HCT116 (cell line): ENCODE measurements at regions not wholly inside any gene's neighbourhood (a gene's known extent, or its start where the extent isn't known, plus 50 kb on each side); places are given as distances from the start of the nearest gene placed in this dataset.

Experiments
- ATAC-seq: fragments of 200-7000 bp; cut with Tn5 transposase; 2 replicates; pipeline ENCODE4 v1.9.1; 2020; ENCODE audit warnings: mild to moderate bottlenecking, moderate library complexity
- BruUV-seq: library from RNA; stranded (reverse); fragments of 400-500 nt; replicated peaks from 2 replicates; lab custom pipeline; 2021; lab: Mats Ljungman, UMichigan
- CTCF ChIA-PET: fragments of 300-600 bp; sonication (Branson Sonifier 250); formaldehyde crosslinking; loops from one replicate; lab custom pipeline; 2021; ENCODE audit warnings: antibody characterized with exemption; lab: Charles Lee
- POLR2A ChIA-PET: fragments of 300-600, 350-600 bp; sonication (Branson Sonifier 250); formaldehyde crosslinking; loops from one replicate; lab custom pipeline; 2021; ENCODE audit warnings: antibody characterized with exemption; lab: Charles Lee
- RAD21 ChIA-PET, 2 experiments: fragments of 300-600 bp; sonication (Branson Sonifier 250); formaldehyde crosslinking; loops; one replicate each; lab custom pipeline; 2023; ENCODE audit warnings: low total read pairs in 2 of 2; ENCODE audit not compliant: uncharacterized antibody in 2 of 2, unreplicated experiment in 2 of 2, low non-redundant PET in 1 of 2; lab: Charles Lee
- DNase-seq: peaks from one replicate; pipeline ENCODE4 v3.0.0-alpha.2; 2010; ENCODE audit warnings: low read depth, low spot score
- H2AFZ ChIP-seq: fragments of 200-600 bp; shearing (Covaris generic), sonication (generic); 2 replicates; pipeline ENCODE4 v1.6.1; 2017; ENCODE audit warnings: low read depth, mixed run types, mixed read lengths, antibody characterized with exemption, low read length; ENCODE audit not compliant: poor library complexity, severe bottlenecking
- H3K27ac ChIP-seq: 2 replicates; pipeline ENCODE4 v1.5.1; 2012; ENCODE audit warnings: low read depth, low read length
- H3K27me3 ChIP-seq: fragments of 200-600 bp; sonication (generic); 2 replicates; pipeline ENCODE4 v1.6.1; 2016; ENCODE audit warnings: mixed run types, low read length, mixed read lengths; ENCODE audit not compliant: insufficient read depth
- H3K36me3 ChIP-seq, 2 experiments: fragments of 200-500 bp in 1 of 2; fragments of 200-600 bp in 1 of 2; sonication (Bioruptor generic) in 1 of 2; sonication (generic) in 1 of 2; 2 replicates each; pipeline versions ENCODE4 v1.5.1 to v1.6.1; 2014 to 2016; ENCODE audit warnings: low read length in 2 of 2, inconsistent platforms in 1 of 2, mixed read lengths in 1 of 2, mixed run types in 1 of 2; ENCODE audit not compliant: insufficient read depth in 2 of 2, control insufficient read depth in 1 of 2
- H3K4me1 ChIP-seq, 2 experiments: fragments of 200-600 bp in 1 of 2; sonication (generic) in 1 of 2; 2 replicates each; pipeline versions ENCODE4 v1.5.1 to v1.6.1; 2012 to 2017; ENCODE audit warnings: low read length in 2 of 2, inconsistent platforms in 1 of 2, mild to moderate bottlenecking in 1 of 2, mixed read lengths in 1 of 2, mixed run types in 1 of 2, moderate library complexity in 1 of 2; ENCODE audit not compliant: insufficient read depth in 2 of 2, control insufficient read depth in 1 of 2
- H3K4me2 ChIP-seq: fragments of 200-600 bp; sonication (generic); 2 replicates; pipeline ENCODE4 v1.6.1; 2017; ENCODE audit warnings: mixed run types, low read length, mixed read lengths
- H3K4me3 ChIP-seq, 2 experiments: fragments of 200-600 bp in 1 of 2; sonication (generic) in 1 of 2; replicated peaks in 1 of 2; 2 replicates each; pipeline ENCODE4 v1.5.1; 2011 to 2016; ENCODE audit warnings: low read length in 2 of 2, control low read depth in 1 of 2, low read depth in 1 of 2, mild to moderate bottlenecking in 1 of 2, mixed read lengths in 1 of 2, mixed run types in 1 of 2
- H3K79me2 ChIP-seq: fragments of 200-600 bp; sonication (generic); 2 replicates; pipeline ENCODE4 v1.6.1; 2017; ENCODE audit warnings: mild to moderate bottlenecking, mixed run types, low read length, moderate library complexity, mixed read lengths; ENCODE audit not compliant: insufficient read depth
- H3K9ac ChIP-seq: fragments of 200-600 bp; sonication (generic); 2 replicates; pipeline ENCODE4 v1.6.1; 2016; ENCODE audit warnings: low read length, mixed read lengths
- H3K9me2 ChIP-seq: fragments of 200-600 bp; sonication (generic), shearing (Covaris generic); 2 replicates; pipeline ENCODE4 v1.6.1; 2017; ENCODE audit warnings: mixed run types, mild to moderate bottlenecking, moderate library complexity; ENCODE audit not compliant: insufficient read depth
- H3K9me3 ChIP-seq, 2 experiments: fragments of 200-500 bp in 1 of 2; fragments of 200-600 bp in 1 of 2; sonication (Bioruptor generic) in 1 of 2; sonication (generic) in 1 of 2; 2 replicates each; pipeline ENCODE4 v1.6.1; 2014 to 2017; ENCODE audit warnings: low read length in 2 of 2, mixed read lengths in 2 of 2, inconsistent platforms in 1 of 2, low read depth in 1 of 2, mild to moderate bottlenecking in 1 of 2, mixed run types in 1 of 2, moderate library complexity in 1 of 2; ENCODE audit not compliant: control insufficient read depth in 1 of 2, insufficient read depth in 1 of 2
- H4K20me1 ChIP-seq: fragments of 200-600 bp; sonication (generic), shearing (Covaris generic); 2 replicates; pipeline ENCODE4 v1.6.1; 2017; ENCODE audit warnings: mixed run types, mild to moderate bottlenecking, moderate library complexity; ENCODE audit not compliant: insufficient read depth
- CBX3 ChIP-seq: IDR thresholded peaks from 2 replicates; pipeline ENCODE4 v1.6.1; 2012; ENCODE audit warnings: low read depth
- CEBPB ChIP-seq: IDR thresholded peaks from 2 replicates; pipeline ENCODE4 v1.6.1; 2012; ENCODE audit warnings: low read depth
- CTCF ChIP-seq, 3 experiments: fragments of 200-600 bp in 1 of 3; sonication (generic) in 1 of 3; IDR thresholded peaks in 2 of 3; conservative IDR thresholded peaks in 1 of 3; 2 replicates each; pipeline ENCODE4 v1.5.1; 2012 to 2017; ENCODE audit warnings: low read depth in 2 of 3, low read length in 2 of 3, antibody characterized with exemption in 1 of 3, borderline replicate concordance in 1 of 3, control low read depth in 1 of 3, mild to moderate bottlenecking in 1 of 3, mixed read lengths in 1 of 3, mixed run types in 1 of 3, moderate library complexity in 1 of 3; ENCODE audit not compliant: insufficient read depth in 1 of 3
- EGR1 ChIP-seq: IDR thresholded peaks from 2 replicates; pipeline ENCODE4 v1.6.1; 2012; ENCODE audit warnings: low read depth
- ELF1 ChIP-seq: IDR thresholded peaks from 2 replicates; pipeline ENCODE4 v1.6.1; 2012; ENCODE audit warnings: low read depth, borderline replicate concordance
- JUND ChIP-seq: IDR thresholded peaks from 2 replicates; pipeline ENCODE4 v1.6.1; 2012
- POLR2A ChIP-seq: IDR thresholded peaks from 2 replicates; pipeline ENCODE4 v1.7.0; 2011; ENCODE audit warnings: borderline replicate concordance; ENCODE audit not compliant: insufficient read depth, insufficient read length; ENCODE audit errors: extremely low read depth
- RAD21 ChIP-seq: IDR thresholded peaks from 2 replicates; pipeline ENCODE4 v1.6.1; 2012; ENCODE audit warnings: low read depth, mild to moderate bottlenecking
- SIN3A ChIP-seq: IDR thresholded peaks from 2 replicates; pipeline ENCODE4 v1.6.1; 2012; ENCODE audit warnings: low read depth
- SP1 ChIP-seq: IDR thresholded peaks from 2 replicates; pipeline ENCODE4 v1.6.1; 2012; ENCODE audit warnings: low read depth
- SRF ChIP-seq: IDR thresholded peaks from 2 replicates; pipeline ENCODE4 v1.6.1; 2012; ENCODE audit warnings: low read depth
- TCF7L2 ChIP-seq: IDR thresholded peaks from 2 replicates; pipeline ENCODE4 v1.7.0; 2011; ENCODE audit warnings: borderline replicate concordance, inconsistent platforms; ENCODE audit not compliant: insufficient read depth, insufficient read length; ENCODE audit errors: extremely low read depth
- ZNF274 ChIP-seq: fragments of 200-500 bp; sonication (Bioruptor generic); IDR thresholded peaks from 2 replicates; pipeline ENCODE4 v1.6.1; 2014; ENCODE audit warnings: mild to moderate bottlenecking, low read depth, low read length, inconsistent platforms
- intact Hi-C: fragments of 100-400 bp; cut with micrococcal nuclease; formaldehyde crosslinking; loops from 2 replicates; pipeline ENCODE4 v1.10.0; 2022

GRCh38 chr3:102580760-102581159, 145.9 kb downstream of the ZPLD1 start:
- POLR2A ChIA-PET = interaction anchor here (0.7 kb wide), 1 partner anchor 1137 kb away, joined by 3 read pairs; no protein-coding TSS in a partner anchor
- intact Hi-C loops = no loop called here
- RAD21 ChIA-PET = no interaction called here
- CTCF ChIA-PET = no interaction called here
- no peak overlapping the region for H3K9ac ChIP-seq
- H3K4me2 ChIP-seq = no peak overlapping the region
- no peaks in the 10 kb centered on the region for H3K79me2 ChIP-seq
- no peaks in the 10 kb centered on the region for H3K9me3 ChIP-seq
- BruUV-seq = no TSS peak
- TF ChIP-seq EGR1 = no peak
- TF ChIP-seq SP1 = no peak
- TF ChIP-seq CEBPB = no peak
- no peak for TF ChIP-seq SRF
- TF ChIP-seq, all 23 proteins: peak for 0
- no peaks in the 10 kb centered on the region for H3K36me3 ChIP-seq
- DNase-seq (no peak), ATAC-seq (no peak)
- no peak overlapping the region for H3K27ac ChIP-seq
- no peaks in the 10 kb centered on the region for H3K9me2 ChIP-seq
- no peak overlapping the region for H2AFZ ChIP-seq
- no peaks in the 10 kb centered on the region for H3K4me1 ChIP-seq
- no peaks in the 10 kb centered on the region for H3K27me3 ChIP-seq
- no peak overlapping the region for H3K4me3 ChIP-seq
- H4K20me1 ChIP-seq = no peaks in the 10 kb centered on the region

- Histone ChIP-seq H3K4me3 (no peak overlapping the region), H3K9me2 (no peaks in the 10 kb centered on the region), H3K4me2 (no peak overlapping the region), H3K36me3 (no peaks in the 10 kb centered on the region), H3K27me3 (no peaks in the 10 kb centered on the region), H3K9ac (no peak overlapping the region), H3K27ac (no peak overlapping the region), H2AFZ (no peak overlapping the region), H3K79me2 (no peaks in the 10 kb centered on the region), H4K20me1 (no peaks in the 10 kb centered on the region), H3K4me1 (no peaks in the 10 kb centered on the region), H3K9me3 (no peaks in the 10 kb centered on the region)
- TF ChIP-seq SP1 = no peak
- no peak for TF ChIP-seq JUND
- TF ChIP-seq POLR2A = no peak
- no peak for TF ChIP-seq ELF1
- TF ChIP-seq TCF7L2 = no peak
- TF ChIP-seq ZNF274 = no peak
- TF ChIP-seq CTCF (IDR thresholded peaks at IDR 0.05 in 2 of 3, conservative IDR thresholded peaks at IDR 0.05 in 1 of 3; ENCODE audit: borderline replicate concordance in 1 of 3, insufficient read depth in 1 of 3, low read depth in 2 of 3, low read length in 2 of 3) = no peak
- TF ChIP-seq SIN3A = no peak
- TF ChIP-seq CBX3 = no peak
- TF ChIP-seq EGR1 = no peak
- no peak for TF ChIP-seq RAD21
- ATAC-seq (no peak), DNase-seq (no peak)
- RAD21 ChIA-PET = no interaction called here
- CTCF ChIA-PET = no interaction called here
- intact Hi-C loops = no loop called here
- BruUV-seq = no TSS peak
- POLR2A ChIA-PET = no interaction called here
Measured at GRCh38 chr3:102586485-102586884, 151.7 kb downstream of the ZPLD1 start.
